Iris pigment epithelial cell (primary cell): ENCODE measurements at regions not wholly inside any gene's neighbourhood (a gene's known extent, or its start where the extent isn't known, plus 50 kb on each side); places are given as distances from the start of the nearest gene placed in this dataset.
"Not testable (repeated sequence)": the region's sequence is repeated elsewhere in the genome, so short reads cannot be mapped to it uniquely, and the experiment has no call there.

Experiments
- DNase-seq: peaks from one replicate; pipeline ENCODE4 v3.0.0-alpha.2; 2011; ENCODE audit warnings: low read depth

DNA sequence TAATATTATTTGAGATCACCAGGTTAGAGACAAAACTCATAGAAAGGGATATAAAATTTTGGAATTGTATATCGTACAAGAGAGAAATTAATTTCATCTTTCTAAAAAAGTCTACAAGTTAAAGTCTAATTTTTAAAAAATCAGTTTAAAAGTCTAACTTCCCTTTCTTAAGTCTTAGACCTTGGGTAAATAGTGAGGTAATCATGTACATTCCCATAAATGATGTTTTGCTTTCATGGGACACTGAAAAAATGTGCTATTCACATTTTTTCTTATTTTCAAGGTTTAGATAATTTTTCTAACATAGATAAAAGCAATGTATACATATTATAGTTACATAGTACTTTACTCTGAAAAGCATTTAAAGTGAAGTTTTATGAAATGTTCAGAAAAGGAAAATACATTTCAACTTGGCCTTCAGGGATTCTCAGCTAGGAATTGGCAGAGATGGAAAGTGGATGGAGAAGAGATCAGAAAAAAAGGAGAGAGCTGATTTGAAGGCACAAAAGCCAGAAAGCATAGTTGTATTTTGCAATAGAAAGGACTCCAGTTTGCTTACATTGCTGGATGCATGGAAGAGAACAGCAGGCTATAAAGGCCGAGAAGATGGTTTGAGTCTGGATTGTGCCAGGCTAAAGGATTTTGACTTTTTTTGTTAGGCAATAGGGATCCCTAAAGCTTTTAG is 194.0 kb downstream of the CASP12 start:
- DNase-seq = no peak

DNA sequence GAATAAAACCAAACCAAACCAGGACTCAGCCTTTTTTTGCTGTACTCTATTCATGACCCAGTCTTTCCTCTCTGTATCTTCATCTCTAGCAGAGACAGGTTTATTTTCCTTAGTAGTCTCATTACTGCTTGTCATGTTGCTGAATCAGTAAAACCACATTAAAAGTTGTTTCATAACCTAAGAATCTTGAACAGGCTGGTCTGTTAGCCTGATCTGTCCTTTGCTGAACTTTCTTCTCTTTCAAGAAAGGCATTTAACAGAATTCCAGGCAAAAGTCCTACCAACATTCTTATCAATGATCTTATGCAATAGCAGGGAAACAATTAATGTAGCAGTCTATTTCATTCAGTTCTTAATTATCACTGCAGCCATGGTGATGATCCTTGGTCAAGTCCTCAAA is 197.7 kb downstream of the CASP12 start:
- peak; percentile 91 for DNase-seq

DNA sequence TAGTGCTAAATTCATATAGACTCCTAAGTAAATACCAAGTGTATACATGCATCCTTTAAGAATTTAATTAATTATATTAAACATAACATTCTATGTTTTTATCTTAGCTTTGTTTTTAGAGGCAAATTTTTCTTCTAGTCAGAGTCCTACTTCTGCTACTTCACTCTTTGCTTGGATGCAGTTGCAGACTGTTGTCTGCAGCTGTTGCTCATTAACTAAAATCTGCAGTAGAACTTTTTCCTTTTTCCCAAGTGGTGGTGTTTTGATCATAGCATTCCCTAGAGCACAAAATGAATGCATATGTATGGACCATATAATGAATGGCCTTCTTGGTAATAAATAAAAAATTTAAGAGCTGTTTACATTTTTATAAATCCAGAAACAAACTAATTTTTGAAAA is 198.3 kb downstream of the CASP12 start:
- DNase-seq = no peak

DNA sequence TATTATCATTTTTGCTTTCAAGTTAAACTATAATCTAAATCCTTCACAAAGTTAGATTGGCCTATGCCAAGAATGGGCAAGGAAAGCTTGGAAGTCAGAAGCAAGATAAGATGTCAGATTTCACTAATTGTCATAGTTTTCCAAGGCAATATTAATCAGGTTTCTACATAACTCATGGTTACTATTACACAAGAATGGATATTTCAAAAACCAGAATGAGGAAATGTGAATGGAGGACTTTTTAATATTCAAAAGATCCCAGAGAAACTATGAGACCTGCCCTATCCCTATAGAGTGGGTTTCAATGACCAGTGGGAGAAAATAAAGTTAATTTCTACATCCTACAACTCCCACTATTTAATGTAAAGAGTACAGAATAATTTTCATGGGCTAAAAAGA is 203.2 kb downstream of the CASP12 start:
- no peak for DNase-seq

DNA sequence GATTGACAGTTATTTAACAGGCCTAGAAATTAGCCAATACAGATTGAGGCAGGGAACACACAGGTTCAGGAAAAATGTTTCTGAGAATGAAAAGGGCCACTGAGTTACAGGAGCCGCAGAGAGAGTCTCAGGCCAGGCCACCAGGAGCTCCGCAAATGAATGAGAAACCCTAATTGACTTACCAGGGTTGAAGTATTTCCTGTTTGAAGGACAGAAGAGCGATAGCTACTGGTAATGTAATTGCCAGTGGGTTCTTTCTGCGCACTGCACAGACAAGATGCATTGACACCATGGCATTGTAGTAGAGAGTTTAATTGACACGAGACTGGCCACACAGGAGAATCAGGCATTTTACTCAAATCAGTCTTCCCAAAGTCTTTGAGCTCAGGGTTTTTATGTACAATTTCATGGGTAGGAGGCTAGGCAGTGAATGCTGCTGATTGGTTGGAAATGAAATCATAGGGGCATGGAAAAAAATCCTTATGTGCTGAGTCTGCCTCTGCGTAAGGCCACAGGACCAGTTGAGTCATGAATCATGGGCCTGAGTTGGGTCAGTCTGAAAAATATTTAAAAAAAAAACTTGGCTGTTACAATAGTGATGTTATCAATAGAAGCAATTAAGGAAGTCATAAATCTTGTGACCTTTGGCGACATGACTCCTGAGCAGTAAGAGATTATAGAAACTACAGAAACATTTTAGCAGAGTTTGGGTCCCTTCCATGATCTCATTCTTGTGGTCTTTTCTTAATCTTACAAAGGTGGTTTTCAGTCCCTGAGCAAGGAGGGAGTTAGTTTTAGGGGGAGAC is 203.8 kb downstream of the CASP12 start:
- peak; percentile 89 for DNase-seq

DNA sequence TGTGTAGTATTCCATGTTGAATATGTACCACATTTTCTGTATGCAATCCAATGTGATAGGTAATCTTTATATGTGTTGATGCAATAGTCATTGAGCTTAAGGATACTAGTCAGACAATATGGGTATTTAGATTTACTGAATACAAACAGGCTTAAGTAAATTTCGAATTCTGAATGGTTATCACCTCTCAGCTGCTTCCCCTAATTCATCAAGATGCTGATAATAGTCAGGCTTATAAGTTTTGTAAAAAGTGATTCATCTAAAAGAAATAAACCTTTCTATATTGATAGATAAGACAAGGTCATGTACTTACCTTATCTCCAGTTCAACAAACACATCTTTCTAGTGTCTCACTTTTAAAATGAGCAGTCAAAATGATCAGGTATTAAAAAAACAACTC is 205.5 kb downstream of the CASP12 start:
- no peak for DNase-seq

DNA sequence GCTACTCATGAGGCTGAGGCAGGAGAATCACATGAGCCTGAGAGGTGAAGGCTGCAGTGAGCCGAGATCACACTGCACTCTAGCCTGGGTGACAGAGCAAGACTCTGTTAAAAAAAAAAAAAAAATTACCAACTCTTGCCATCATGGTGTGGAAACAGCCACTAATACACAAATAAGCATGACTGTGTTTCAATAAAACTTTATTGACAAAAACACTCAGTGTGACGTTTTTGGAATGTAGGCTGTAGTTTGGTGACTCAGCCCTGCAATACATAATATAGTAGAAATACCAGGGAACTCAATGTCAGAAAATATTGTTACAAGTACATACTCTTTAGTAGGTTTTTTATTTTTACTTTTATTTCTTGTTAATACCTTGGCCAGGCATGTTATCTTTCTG is 207.1 kb downstream of the CASP12 start:
- DNase-seq = no peak

DNA sequence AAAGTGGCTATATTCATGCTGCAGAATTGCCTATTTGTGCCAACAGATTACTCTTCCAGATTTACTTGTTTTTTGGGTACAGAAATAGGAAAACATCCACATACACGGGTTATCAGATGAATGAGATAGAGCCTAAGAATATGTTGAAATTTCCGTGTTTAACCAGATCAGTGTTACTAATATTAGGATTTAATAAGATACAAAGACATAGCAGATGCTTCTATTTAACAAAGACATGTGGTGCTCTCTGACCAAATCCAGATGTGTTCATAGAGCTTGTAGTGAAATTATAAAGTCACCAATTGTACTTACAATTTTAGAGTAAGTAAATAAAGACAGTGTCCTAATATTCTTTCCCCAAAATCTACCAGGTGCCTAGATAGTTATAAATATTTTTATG is 208.0 kb downstream of the CASP12 start:
- DNase-seq = no peak

DNA sequence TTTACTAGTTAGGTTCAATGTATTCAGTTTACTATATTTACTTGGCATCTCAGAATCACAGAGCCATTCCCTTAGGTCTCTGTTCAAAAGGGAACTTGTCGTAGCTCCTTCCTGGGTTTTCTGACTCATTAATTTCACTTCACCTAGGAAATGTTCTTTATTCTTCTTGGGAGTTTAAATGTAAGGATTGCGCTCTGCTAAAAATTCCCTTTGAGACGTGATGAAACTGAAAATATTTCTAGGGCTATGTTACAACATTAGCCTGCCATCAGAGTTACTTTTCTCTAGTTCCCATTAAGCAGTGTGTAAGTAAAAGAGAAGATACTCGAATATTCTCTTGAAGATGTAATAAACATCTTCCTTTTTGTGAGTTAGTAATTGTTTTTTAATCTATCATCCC is 209.5 kb downstream of the CASP12 start:
- no peak for DNase-seq

DNA sequence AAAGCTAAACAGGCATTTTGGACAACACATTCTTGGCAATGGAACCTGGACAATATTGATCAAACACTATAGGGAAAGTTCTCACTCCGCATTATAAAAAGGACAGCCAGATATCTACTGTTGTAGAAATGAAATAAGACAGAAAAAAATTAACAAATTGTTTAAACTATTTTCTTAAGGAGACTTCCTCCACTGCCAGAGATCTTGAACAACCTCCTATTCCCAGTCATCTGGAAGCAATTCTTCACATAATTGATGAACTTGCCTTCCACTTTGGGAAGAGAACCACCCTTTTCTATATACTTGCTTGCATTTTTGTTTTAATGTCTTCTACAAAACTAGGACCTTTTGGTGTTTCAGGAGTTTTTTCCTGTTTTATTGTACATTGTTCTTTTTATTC is 216.1 kb downstream of the CASP12 start:
- DNase-seq = no peak

DNA sequence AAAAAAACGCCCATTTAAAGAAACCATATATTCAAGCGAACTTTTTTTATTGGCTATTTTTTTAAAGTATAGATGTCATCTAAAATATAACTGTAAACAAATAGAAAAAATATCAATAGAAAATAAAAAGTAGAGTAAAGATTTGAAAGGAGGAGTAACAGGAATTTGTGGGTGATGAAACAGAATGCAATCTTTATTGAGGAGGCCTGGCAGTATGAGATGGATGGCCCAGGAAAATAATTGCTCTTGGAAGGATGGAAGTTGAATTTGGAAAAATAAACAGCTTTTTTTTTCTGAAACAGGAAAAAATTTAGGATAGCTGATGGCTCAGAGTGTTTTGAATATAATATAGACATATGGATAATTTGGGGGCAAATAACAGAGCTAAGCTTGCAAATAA is 219.0 kb downstream of the CASP12 start:
- DNase-seq = no peak

DNA sequence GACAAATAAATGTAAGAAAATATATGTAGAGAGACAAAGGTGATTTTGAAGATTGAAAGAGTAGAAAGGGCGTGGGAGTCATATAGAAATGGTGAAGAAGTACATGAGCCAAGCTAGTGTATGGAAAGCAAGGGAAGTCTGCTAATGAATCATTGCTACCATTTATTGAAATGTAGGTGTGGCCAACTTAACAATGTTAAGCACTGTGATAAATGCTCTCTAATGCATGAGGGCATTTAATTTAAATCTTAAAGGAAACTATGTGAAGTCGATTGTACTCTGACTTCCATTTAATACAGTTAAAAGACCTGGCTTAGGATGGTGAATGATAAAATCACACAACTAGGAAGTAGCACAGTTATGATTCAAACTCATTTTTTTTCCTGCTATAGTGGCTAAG is 219.9 kb downstream of the CASP12 start:
- no peak for DNase-seq

DNA sequence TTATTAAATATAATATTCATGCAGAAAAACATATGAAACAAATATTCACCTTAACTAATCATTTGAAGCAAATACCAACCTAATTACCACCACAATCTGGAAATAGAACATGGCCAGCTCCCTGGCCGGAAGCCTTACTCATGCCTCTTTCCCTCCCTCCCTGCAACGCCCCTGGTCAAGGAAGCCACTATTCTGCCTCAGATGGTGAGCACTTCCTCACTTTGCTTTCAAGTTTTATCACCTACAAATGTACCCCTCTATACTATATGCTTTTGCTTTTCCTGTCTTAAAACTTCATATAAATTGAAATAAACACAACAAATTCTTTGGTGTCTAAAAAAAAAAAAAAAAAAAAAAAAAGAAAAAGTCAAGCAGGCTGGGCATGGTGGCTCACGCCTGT is 221.2 kb downstream of the CASP12 start:
- not testable (repeated sequence) for DNase-seq

DNA sequence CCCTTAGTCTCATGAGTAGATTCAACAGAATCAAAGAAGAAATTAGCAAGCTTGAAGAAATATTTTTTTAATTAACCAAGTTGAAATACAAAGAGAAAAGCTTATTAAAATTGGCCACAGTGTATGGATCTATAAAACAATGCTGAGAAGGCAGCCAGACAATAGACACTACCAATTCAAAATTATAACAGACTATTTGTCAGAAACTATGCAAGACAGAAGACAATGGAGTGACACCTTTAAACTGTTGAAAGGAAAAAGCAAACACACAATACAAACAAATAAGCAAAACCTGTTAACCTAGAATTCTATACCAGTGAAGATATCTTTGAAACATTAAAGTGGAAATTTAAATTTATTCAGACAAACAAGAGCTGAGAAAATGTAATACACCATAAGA is 225.4 kb downstream of the CASP12 start:
- no peak for DNase-seq

DNA sequence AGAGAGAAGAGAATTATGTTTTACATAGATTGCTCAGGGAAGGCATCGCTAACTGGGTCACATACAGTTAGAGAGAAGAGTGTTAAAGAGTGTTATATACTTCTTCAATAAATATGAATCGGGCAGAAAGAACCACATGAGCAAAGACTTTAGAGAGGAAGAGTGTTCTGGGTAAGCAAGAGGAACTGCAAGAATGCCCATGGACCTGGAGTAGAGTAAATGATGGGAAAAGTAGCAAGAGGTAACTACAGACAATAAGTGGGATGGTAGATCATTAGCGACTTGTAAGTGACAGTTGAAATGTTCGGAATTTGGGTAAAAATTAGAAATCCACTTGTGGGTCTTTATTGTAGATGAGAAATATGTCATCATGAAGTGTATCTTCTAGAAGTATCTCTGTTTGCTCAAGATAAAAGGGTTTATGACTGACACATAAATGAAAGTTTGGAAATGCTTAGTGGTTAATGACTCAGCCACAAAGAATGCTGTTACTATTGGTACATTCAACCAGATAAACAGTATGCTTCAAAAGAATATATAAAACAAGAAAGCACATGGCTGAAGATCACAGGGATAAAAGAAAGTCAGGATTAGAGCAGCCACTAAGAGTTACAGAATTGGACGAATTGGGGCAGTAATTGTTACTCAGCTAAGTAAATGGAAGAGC is 229.3 kb downstream of the CASP12 start:
- DNase-seq = peak; percentile 96

DNA sequence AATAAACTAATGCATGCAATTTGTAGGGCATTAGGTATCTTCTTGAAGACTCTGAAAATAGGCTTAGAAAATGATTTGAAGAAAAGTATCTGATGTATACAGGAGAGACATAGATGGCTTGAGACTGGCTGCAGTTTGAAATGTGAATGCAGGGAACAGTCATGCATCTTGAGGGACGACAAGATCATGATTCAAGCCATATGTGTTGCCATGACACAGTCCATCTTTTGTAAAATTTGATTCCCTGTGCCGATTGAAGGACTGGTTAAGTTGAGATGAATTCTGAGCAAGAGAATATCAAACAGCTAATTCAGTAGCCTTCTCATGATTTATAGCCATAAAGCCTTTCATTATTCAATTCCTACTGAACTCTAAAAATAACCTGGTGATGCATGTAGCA is 231.6 kb downstream of the CASP12 start:
- no peak for DNase-seq

DNA sequence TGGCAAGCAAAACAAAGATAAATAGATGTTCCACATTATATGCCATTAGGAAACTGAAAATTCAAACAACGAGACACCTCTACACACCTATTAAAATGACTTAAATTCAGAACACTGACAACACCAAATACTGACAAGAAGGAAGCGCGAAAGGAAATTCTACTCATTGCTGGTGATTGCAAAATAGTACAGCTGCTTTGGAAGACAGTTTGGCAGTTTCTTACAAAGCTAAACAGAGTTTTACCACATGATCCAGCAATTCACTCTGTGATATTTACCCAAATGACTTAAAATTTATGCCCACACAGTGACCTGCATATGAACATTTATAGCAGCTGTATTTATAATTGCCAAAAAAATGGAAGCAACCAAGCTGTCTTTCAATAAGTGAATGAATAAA is 232.6 kb downstream of the CASP12 start:
- peak; percentile 89 for DNase-seq

DNA sequence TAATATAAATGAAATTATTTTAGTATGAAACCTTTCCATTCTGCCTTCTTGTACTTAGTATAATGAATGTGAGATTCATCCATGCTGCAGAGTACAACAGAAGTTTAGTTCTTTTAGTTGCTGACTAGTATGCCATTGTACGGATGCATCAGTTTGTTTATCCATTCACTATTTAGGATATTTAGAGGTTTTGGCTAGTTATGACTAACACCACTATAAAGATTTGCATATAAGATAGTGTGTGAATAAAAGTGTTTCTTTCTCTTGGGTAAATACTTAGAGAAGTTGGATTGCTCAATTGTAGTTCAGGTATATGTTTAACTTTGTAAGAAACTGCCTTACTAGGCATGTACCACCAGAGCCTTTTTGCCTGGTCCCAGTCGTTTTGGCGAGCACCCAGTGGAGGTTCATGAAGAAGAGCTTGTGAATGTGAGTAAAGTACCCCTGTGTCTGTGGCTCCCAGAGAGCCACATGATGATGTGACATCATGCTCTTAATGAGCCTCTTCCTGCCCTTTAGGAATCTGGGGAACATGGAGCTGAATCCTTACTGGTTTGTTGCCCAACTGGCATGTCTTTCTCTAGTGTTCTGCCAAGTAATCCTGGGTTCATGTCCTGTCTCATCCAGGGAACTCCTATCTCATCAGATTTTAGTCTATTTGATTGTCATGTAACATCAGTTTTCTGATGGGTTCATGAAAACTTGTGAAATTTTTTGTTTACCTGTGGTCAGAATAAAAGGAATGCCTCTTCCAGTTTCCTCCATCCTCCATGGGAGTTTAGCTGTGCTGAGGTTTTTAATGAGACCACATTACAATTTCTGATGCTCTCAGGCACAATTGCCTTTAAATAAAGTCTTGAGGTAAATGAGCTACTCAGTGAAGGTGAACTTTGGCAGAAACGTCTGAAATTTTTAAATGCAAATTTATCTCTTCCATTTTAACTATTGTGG is 234.8 kb downstream of the CASP12 start:
- peak; percentile 19 for DNase-seq

DNA sequence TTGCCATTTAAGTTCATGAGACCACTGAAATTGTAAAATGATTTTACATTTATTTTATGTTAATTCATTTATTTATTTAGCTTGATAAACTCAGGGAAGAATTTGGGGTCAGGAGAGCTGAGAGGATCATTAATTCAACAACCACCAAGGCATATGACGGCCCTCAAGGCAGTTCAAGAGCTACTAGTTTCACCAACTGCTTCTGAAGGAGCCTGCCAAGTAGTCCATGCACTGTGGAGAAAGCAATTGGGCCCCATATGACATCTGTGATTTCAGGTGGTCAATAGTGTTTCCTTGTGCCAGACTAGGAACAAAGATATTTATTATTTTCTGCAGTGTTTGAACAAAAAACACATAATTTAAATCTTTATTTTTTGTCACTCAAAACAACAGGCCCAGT is 236.4 kb downstream of the CASP12 start:
- no peak for DNase-seq

DNA sequence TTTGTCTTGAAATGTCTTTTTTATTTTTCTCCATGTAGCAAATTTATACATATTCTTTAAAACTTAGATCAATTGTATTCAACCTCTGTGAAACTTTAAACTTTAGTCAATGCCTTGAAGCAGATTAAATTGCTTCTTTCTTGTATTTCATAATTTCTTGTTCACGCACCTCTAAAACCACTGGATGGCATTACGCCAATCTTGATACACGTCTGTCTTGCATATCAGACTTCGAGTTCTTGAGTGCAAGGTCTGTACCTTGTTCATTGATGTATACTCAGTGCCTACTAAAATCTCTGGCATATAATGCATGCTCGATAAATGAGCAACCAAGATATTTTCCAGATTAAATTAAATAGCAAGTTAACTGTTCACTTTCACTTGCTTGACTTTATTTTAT is 236.8 kb downstream of the CASP12 start:
- DNase-seq = no peak

DNA sequence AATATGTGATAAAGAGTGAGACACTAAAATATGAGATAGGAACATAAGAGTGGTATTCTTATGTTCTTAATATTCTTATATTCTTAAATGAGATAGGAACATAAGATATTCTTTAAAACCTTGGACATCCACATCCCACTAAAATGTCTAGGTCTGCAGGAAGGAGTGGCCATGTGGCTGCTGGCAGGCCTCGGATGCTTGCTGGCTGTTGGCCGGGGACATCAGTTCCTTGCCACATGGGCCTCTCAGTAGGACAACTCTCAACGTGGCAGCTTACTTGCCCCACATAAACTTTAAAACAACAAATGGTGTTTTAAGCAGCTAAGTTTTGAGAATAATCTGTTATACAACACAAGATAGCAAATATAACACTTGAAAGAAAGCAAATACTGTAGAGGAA is 240.1 kb downstream of the CASP12 start:
- DNase-seq = no peak

DNA sequence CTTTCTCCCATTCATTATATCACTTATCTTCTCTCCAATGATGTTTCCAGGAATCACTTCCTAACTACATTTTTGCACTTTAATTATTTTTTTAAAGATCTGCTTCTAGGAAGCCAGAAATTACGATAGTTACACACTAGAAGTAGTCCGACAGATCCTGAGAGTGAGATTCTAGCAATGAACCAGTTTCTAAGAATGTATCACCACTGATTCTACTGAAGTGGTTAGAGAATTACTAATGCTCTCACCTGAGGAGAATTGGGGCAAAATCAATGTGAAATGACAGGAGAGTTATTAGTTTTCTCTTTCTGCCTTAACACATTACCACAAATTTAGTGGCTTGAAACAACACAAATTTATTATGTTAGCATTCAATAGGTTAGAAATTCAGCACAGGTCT is 241.2 kb downstream of the CASP12 start:
- no peak for DNase-seq
